CD4-positive, alpha-beta T cell treated with Interleukin-4 for 1 hour (primary cell): ENCODE measurements at regions not wholly inside any gene's neighbourhood (a gene's known extent, or its start where the extent isn't known, plus 50 kb on each side); places are given as distances from the start of the nearest gene placed in this dataset.

ENCODE experiments used
- DNase-seq, 2 donors: peaks; one replicate each; pipeline ENCODE4 v3.0.0-alpha.2; 2020 to 2022

DNA sequence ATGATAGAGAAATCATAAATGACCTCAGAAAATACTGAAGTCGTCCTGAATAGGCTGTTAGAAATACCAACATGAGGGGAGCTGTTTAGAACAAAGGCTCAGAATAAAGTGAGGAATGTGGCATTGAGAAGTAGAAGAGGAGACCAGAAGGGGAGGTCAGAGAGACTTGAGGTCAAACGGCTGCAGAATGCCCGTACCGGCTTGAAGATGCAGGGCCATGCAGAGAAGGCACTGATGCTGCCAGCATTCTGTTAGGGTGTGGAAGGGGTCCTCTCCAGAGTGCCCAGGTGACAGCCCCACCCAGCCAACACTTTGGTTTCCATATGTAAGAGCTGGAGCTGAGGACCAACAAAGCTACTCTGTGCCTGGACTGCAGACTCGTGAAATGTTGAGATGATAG, 570.9 kb downstream of the CDH26 start:
- no peak for DNase-seq

DNA sequence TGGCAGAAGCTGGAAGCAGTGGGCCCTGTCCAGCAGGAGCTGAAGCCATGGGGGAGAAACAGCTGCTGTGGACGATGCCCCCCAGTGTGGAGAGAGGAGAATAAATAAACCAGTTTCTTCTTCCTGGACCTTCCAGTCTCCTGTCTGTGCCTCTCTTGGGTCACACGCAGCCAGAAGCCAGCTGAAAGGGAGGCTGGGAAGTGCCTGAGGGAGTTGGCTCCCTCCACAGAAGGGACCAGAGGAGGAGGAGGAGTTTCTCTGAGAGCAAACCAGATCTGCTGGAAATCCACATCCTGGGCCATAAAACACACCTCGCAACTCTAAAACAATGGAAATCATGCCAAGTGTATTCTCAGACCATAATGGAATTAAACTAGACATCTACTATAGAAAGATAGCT, 577.0 kb downstream of the CDH26 start:
- DNase-seq = no peak

DNA sequence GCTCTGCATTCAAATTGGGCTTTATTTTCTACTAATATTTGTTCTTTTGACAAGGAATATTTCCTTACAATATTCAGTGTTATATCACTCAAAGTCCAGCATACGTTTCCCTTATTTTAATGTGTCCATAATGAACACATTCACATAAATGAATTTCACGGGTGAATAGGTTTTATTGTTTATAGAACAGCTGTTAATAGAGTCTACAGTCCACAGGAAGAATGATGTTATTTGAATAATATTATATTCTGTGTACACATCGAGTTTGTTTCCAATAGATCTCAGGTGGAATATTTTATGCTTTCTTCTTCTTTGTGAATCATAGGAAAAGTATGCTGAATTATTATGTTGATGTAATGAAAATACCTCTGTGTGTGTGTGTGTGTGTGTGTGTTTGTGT, 582.4 kb downstream of the CDH26 start:
- DNase-seq = no peak

GRCh38 chr20:60541991-60542390, 583.8 kb downstream of the CDH26 start:
- no peak for DNase-seq

DNA sequence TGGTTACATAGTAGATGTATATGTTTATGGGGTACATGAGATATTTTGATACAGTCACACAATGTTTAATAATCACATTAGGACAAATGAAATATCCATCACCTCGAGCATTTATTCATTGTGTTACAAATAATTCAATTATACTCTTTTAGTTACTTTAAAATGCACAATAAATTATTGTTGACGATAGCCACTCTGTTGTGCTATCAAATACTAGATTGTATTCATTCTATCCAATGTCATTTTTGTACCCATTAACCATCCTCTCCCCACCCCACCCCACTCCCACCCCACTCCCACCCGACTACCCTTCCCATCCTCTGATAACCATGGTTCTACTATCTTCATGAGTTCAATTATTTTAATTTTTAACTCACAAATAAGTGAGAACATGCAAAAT, 585.4 kb downstream of the CDH26 start:
- DNase-seq = no peak

DNA sequence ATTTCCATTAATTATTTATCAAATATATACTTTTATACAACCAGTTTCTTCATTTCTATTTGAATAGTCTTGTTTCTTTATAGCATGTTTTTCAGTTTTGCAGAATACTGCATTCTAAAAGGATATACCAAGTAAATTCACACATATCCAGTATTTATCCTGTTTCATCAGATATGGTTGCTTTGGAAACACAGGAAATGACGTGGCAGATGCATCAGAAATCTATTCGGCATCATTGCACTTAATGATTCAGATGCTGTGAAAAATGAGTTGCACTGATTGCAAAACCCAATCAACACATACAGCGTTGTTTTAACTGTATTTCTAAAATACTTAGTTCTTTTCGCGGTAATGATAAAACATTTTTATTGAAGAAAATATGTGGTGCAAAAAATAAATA, 594.9 kb downstream of the CDH26 start:
- DNase-seq = no peak

GRCh38 chr20:60558486-60558885, 600.3 kb downstream of the CDH26 start:
- no peak for DNase-seq

GRCh38 chr20:60559462-60559861, 601.2 kb downstream of the CDH26 start:
- no peak for DNase-seq

DNA sequence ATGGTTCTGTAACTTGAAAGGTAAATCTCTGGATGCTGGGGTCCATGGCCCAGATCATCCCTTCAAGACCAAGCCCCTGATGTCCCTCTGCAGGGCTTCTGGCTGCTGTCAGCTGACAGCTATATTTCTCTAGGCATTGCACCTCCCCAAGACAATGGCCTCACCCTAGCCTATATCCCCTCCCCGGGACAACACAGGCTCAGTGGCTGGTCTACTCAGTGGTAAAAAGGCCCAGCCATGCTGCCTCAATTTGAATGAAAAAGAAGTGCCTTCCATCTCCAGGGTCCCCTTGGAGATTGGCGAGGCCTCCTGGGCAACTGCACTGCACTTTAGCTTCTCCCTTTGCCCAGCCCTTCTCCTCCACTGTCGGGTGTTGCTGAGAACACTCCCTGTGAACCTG, 602.8 kb downstream of the CDH26 start:
- DNase-seq = no peak

- no peak for DNase-seq
Measured at GRCh38 chr20:60565083-60565482, 606.9 kb downstream of the CDH26 start.

GRCh38 chr20:60565551-60565950, 607.3 kb downstream of the CDH26 start:
- DNase-seq = no peak

DNA sequence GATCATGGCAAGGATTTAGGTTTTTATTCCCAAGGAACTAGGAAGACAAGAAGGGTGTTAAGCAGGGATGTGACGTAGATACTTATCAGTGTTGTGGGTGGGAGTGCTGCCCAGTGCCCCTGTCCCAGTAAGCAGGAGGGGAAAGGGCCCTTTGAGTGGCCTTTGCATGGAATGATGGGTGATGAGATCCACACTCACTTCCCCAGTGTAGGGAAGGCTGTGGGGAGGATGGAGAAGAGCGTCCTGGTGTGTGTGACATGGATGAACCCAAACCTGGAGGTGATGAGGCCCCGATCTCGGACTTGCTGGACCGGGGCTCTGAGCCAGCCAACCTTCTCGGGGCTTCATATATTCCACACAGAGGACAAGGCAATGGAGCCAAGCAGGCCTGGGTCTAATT, 610.9 kb downstream of the CDH26 start:
- no peak for DNase-seq

DNA sequence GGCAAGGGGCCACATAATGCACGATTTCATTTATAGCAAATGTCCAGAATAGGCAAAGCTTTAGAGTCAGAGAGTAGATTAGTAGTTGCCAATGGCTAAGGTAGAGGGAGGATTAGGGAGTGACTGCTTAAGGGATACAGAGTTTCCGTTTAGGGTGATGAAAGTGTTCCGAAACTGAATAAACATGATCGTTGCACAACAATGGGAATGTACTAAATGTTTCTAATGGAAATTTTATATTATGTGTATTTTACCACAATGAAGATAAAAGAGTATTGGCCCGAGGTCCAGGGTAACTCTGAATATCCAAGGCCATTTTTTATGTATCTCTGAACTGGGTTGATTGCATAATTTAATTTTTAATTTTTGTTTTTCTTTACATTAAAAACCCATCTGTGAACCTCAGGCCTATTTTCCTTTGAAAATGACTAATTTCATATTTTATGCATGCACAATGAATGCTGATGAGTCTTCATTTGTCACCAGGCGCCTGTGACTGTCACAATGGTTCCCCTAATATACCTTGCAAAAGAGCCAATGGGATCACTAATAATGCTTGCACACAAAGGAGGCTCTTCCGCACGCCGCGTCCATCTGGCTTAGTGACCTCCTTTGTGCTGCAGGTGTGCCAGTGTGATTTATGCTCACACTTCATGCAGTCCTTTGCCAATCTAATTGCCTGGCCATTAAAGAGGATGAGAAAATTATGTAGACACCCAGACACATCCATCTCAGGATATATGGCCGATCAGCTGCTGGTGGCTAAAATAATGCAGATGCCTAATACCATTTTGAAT, 612.5 kb downstream of the CDH26 start:
- no peak for DNase-seq

GRCh38 chr20:60573003-60573680, 614.9 kb downstream of the CDH26 start:
- DNase-seq = no peak

DNA sequence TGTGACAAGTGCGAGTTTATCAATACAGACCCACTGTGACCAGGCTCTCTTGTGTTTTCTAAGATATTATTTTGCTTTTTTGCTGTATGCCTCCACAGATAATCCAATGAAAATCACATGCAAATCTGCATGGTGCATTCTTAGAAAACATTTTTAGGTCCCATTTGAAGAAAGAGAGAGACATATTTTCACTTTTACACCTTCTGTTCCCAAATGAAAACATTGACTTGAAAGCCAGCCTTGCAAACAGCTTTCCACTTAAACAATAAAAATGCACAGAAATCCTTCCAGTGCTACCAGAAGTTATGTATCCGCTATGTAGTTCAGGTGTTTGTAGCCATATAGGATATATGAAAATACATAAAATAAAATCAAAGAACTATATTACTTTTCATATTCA, 618.0 kb downstream of the CDH26 start:
- no peak for DNase-seq

GRCh38 chr20:60579941-60580515, 621.8 kb downstream of the CDH26 start:
- no peak for DNase-seq

DNA sequence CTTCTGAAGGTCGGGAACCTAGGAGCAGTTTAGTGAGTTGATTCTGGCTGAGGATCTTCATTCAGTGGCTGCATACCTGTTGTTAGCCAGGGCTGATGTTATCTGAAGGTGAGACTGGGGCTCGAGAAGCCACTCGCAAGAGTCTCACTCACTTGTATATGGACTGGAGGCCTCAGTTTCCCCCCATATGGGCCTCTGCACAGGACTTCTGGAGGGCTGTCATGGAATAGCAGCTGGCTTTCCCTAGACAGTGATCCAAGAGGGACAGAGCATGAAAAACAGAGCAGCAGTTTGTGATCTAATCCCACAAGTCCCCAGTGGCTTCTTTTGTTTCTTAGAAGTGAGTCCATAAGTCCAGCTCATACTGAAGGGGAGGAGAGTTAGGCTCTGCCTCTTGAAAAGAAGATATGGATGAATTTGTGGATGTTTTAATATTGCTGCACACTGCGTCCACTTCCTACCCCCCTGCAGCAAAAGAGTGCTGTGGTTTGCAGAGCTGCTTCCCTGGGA, 623.4 kb downstream of the CDH26 start:
- DNase-seq = no peak

- DNase-seq = no peak
Measured at GRCh38 chr20:60583741-60584140, 625.5 kb downstream of the CDH26 start.

DNA sequence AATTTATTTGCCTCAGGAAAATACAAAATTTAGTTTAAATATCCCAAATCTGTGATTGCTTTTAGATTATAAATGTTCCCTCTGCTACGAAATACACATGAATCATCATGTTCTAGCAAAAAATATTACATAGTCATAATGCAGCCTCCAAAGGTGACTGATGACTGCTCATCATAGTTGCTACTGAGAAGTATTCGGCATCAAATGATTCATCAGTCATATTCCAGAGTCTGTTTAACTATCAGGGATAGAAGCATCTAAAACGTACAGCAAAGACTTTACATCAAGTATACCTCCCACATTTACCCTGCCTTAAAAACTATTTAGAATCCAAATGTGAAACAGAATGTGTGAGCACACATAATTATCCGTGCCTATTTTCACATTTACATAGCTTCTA, 626.0 kb downstream of the CDH26 start:
- no peak for DNase-seq

GRCh38 chr20:60585651-60586050, 627.4 kb downstream of the CDH26 start:
- no peak for DNase-seq

- no peak for DNase-seq
Measured at GRCh38 chr20:60586269-60587050, 628.2 kb downstream of the CDH26 start.

- DNase-seq = no peak
Measured at GRCh38 chr20:60587986-60588385, 629.8 kb downstream of the CDH26 start.

- DNase-seq = no peak
Measured at GRCh38 chr20:60589623-60590022, 631.4 kb downstream of the CDH26 start.
